SK-N-SH (cell line): ENCODE measurements at regions not wholly inside any gene's neighbourhood (a gene's known extent, or its start where the extent isn't known, plus 50 kb on each side); places are given as distances from the start of the nearest gene placed in this dataset.

Source experiments
- CTCF ChIP-seq: fragments of 200-600 bp; sonication (generic); IDR thresholded peaks from 2 replicates; pipeline ENCODE4 v1.6.1; 2017; ENCODE audit warnings: antibody characterized with exemption, mild to moderate bottlenecking, moderate library complexity
- USF2 ChIP-seq: fragments of 150-350 bp; IDR thresholded peaks from 2 replicates; pipeline ENCODE4 v1.6.1; 2017; ENCODE audit warnings: antibody characterized with exemption, low read length, low read depth, borderline replicate concordance

- TF ChIP-seq CTCF (no peak), USF2 (no peak)
These were observed 168.7 kb downstream of the C12orf75 start for GRCh38 chr12:105499205-105499604.
